ENCODE measurements at regions not wholly inside any gene's neighbourhood (a gene's known extent, or its start where the extent isn't known, plus 50 kb on each side); places are given as distances from the start of the nearest gene placed in this dataset.

DNA sequence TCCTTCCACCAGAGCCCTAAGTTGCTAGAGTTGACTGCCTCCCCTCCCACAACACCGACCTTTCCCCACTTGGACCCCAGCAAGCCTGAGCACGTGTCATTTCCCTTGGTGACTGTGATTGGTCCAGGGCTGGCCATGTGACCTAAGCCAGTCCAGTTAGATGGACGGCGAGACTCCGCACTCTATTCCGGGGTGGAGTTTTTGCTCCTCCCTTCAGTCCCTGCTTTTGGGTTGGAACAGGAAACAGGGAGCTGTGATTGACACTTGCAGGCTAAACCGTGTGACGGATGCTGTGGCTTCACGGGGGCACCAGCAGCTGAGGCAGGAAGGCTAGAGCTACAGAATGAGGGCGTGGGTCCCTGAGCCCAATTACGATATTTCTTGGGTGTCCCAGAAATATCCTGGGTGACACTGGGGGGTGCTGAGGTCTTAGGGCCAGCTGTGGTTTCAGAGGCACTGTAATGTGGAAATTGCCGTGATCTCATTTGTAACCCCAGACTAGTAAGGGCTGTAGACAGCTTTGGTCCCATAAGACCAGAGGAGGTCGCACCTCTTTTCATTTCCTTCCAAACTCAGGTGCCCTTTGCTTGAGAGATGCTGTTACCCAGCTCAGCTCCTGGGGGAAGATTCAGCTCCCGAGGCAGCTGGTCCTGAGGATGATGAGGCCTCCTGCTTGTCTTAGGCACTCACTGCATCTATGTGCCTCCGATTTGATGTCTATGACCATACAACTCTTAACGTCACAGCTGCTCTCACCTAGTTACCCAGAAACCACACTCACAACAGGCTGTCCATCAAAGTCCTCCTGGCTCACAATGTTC is 102.7 kb upstream of the NPTX2 start:
- DNase-seq (ENCODE audit: low read depth): no peak

DNA sequence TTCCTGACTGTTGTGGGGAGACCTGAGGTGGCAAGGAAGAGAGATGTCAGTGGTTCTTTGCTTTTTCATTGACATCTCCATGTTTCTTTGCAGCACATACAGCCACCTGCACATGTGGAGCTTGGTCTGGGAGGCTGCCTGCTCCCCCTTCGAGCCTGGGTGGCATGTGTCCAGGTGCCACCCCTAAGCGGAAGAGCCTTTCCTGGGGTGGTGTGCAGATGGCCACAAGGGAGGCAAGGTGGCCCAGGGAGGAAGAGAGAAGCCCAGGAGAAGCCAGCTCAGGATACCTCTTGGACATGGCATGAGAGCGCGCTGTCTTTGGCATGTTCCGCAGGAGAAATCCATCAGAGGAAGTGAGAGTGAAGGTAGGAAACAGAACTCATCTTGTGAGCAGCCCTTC is 105.9 kb upstream of the NPTX2 start:
- DNase-seq (ENCODE audit: low read depth): no peak

DNA sequence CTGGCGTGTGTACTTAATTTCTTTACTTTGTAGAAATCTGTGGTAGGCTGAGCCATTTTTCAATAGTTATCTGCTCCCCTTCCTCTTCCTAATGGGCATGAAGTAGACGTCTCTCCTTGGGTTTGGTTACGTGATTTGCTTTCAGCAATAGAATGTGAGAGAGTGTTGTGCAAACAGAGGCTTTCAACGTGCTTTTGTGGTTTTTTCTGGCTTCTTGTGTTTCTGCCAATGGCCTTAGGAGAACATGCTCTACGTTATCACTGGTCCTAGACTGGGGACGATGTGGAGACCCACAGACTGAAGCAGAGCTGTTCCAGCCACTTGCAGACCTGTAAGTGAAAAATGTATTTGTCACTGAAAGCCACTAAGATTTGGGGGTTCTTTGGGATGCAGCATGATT is 107.2 kb upstream of the NPTX2 start:
- DNase-seq (ENCODE audit: low read depth): no peak

DNA sequence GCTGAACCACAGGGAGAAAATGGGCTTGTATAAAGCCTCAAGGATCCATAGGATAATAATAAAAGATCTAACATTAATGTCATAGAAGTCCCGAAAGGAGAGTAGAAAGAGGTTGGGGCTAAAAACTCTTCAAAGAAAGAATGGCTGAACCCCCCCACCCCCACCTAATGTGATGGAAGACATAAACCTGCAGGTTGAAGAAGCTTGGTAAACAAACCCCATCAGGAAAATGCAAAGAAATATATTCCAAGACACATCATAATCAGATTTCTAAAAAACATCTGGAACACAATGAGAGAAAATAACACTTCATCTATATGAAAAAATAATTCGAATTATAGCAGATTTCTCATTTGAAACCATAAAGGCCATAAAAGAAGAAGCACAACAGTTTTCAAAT is 105.6 kb upstream of the BAIAP2L1 start:
- no peak for DNase-seq (ENCODE audit: low read depth)

DNA sequence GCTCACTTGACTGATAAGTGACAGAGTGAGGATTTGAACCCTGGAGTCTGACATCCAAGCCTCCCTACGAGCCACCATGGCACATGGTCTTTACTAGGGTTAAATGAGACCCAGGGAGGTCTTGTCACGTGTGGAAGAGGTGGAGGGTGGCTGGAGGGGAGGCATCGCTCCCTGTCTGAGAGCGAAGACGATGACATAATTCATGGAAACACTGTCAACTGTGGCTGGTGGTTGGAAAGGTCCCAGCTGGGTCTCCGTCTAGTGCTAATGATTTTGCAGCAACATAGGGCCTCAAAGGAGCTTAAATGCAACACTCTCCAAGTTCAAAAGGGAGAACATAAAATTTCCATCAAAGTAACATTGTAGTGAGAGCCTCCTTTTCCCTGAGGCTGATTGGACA is 99.9 kb upstream of the BAIAP2L1 start:
- no peak for DNase-seq (ENCODE audit: low read depth)

DNA sequence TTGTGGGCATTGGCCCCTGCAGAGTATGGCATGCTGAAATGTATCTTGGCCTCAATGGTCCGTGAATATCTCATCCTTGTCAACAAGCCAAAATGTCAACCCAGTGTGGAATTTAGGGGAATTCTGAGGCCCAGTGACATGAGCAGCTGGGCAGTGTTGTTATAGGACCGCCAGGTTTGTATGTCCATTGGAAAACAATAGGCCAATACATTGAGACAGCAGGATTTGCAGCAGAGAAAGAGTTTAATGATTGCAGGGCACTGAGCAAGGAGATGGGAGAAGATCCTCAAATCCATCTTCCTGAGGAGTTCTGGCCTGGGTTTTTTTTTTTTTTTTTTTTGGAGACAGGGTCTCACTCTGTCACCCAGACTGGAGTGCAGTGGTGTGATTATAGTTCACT is 95.7 kb upstream of the BAIAP2L1 start:
- DNase-seq (ENCODE audit: low read depth): no peak

DNA sequence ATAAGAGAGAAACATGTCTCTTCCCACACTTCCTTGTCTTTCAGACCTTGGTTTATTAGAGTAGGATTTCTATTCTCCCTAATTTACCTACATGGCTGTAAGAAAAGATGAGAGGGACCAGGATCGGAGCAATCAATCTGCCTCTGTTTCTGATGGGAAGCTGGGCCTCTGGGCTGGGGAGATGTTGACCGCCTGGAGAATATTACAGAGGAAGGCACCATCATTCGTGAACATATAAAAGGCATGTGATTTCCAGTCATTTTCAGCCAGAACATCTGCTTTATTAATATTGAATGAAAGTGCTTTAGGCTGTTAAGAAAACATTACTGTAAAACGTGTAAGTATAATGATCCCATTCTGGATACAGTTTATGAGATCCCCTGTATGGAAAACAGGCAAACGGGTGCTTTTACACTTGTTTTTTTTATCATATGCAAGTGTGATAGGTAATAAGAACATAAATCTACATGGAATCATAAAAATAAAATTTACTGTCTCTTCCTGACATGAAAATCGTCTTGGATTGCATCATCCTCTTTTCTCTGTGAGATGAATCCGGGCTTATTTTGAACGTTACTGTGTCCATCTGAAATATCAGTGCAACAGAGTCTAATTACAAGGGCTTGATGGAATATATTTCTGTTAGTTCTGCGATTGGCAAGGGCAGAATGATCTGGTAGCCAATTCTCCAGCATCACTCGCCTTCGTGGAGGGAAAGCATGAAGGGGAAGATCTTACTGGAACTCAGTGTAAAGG is 94.5 kb upstream of the BAIAP2L1 start:
- DNase-seq (ENCODE audit: low read depth): no peak

DNA sequence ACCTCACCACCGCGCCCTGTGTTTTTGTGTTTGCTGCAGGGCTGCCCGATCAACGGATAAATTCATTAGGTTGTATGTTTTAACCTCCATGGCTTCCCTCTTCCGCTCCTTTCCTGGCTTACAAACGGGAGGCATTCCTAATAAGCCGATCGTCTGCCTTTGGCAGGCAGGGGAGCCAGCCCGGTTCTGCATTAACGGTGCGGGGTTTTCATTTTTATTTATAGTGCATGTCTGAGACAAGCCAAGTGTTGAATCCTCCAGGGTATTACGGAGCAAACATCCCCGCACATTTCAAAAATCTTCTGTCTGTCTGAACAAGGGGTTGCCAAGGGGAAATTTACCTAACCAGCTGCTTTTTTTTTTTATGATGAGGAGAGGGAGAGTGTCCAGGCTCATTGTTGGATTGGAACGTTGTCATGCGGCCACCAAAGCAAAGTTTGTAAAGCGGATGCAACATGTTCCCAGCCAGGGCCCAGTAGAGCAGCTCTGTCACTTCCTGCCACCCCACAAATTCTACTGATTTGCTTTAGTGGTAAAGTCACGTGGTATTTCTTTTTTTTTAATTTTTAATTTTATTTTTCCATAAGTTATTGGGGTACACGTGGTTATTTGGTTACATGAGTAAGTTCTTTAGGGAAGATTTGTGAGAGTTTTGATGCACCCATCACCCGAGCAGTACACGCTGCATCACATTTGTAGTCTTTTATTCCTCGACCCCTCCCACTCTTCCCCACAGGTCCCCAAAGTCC is 92.3 kb upstream of the BAIAP2L1 start:
- DNase-seq (ENCODE audit: low read depth): no peak

DNA sequence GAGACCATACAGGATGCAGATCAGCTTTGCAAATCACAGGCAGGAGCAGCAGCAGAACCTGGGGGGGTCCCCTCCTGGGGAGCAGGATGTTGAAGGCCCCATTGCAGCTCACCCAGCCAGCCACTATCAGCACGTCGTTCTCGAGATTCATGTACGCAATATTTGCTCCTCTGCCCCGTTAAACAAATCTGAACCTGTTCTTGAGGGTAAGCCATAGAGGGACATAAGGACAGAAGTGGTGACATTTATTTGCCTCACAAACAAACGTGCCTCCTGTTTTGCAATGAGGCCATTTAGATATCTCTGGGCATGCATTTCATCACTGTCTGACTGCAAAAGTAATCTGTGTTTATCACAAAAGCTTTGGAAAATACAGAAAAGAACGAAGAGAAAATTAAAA is 87.3 kb upstream of the BAIAP2L1 start:
- no peak for DNase-seq (ENCODE audit: low read depth)

DNA sequence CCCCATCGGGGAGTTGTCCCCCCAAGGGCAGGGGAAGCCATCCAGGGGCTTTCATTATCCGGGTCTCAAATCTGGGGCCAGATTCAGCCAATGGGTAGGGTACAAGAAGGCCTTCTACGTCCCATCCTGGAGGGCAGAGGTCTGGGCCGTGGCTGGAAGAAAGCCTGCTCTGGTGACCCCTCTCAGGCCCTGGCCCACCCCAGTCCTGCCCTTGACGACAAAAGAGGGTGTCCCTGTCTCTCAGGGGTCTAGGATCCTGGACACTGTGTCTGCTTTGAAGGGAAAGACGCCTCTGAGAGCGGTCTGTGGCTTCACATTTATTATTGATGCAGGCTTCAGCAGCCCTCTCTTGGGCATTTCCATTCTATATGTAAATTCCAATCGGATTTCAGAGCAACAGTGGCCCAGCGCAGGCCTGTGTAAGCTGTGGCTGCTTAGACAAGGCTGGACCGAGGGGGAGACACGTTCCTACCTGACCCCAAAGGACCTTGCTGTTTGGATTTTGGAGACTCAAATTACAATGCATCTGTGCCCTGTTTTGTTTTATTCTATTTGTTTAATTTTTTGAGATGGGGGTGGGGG is 83.2 kb upstream of the BAIAP2L1 start:
- no peak for DNase-seq (ENCODE audit: low read depth)

DNA sequence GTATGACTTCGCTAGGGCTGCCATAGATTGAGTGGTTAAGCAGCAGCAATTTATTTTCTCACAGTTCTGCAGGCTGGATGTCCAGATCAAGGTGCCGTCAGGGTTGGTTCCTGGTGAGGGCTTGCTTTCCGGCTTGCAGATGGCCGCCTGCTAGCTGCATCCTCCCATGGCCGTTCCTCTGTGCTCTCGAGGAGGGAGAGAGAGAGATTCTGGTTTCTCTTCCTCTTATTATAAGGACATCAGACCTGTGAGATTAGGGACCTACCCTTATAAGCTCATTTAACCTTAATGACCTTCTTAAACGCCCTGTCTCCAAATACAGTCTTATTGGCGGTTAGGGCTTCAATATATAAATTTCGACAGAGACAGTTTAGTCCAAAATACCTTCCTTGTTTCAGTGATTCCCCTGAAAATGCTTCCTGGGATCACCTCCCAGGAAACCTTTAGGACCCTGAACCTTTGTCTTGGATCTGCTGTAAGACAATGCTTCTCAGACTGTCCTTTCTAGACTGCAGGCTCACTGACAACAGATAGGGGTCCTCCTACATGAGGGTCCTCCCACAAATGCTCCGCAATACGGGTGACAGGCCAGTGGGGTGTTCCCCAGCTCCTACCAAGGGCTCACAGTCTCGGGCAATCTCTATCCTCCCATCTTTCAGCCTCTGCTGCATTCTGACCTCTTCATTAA is 82.5 kb upstream of the BAIAP2L1 start:
- DNase-seq (ENCODE audit: low read depth): no peak

DNA sequence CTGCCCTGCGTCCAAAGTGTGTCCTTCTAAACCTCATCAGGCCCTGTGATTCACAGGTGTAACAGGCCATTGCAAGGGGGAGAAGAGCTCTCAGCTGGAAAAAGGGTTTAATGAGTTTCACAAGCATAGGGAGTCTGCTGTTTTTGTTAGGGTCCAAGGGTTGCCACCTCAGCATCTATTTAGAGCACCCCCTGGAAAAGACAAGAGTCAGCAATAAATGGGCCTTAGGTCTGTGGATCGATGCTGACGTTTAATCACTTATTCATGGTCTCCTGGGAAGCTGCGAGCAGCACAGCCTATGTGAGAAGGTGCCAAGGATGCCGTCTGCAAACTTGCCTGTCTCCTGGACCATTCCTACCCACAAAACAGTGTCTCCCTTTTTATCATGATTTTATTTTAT is 78.4 kb upstream of the BAIAP2L1 start:
- DNase-seq (ENCODE audit: low read depth): no peak

DNA sequence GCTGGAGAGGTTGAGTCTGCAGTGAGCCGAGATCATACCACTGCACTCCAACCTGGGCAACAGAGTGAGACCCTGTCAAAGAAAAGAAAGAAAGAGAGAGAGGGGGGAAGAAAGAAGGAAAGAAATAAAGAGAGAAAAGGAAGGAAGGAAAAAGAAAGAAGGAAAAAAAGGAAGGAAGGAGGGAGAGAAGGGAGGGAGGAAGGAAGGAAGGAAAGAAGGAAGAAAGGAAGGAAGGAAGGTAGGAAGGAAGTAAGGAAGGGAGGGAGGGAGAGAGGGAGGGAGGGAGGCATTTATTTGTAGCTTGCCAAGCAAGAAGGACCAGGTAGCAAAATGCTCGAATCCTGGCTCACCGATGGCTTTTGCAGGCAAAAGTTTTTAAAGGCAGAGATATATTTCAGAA is 74.5 kb upstream of the BAIAP2L1 start:
- no peak for DNase-seq (ENCODE audit: low read depth)

DNA sequence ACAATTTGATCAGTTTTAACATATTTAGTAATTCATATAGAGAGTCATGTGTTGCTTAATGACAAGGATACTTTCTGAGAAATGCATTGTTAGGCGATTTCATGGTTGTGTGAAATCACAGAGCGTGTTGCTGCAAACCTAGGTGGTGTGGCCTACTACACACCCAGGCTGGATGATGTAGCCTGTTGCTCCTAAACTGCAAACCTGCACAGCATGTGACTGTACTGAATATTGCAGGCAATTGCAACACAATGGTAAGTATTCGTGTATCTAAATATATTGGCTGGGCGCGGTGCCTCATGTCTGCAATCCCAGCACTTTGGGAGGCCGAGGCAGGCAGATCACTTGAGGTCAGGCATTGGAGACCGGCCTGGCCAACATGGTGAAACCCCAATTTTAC is 73.7 kb upstream of the BAIAP2L1 start:
- DNase-seq (ENCODE audit: low read depth): no peak

DNA sequence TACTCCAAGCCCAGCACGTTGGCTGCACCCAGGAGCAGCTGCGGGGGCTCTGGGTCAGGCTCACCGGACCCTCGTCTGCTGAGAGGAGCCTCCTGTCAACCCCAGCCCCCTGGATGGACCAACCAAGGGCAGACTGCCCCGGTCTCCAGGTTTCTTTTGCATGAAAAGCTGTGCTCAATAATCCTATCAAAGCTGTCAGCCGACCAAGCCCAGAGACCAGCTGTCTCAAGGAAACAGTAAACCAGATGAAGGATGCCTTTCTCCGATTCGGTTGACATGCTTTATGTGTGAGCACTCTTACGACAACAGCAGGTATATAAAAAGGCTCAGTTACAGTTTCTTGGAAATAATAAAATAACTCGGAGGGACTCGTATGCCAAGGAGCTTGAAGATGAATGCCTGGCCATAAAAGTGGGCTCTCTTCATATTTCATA is 71.6 kb upstream of the BAIAP2L1 start:
- DNase-seq (ENCODE audit: low read depth): no peak

DNA sequence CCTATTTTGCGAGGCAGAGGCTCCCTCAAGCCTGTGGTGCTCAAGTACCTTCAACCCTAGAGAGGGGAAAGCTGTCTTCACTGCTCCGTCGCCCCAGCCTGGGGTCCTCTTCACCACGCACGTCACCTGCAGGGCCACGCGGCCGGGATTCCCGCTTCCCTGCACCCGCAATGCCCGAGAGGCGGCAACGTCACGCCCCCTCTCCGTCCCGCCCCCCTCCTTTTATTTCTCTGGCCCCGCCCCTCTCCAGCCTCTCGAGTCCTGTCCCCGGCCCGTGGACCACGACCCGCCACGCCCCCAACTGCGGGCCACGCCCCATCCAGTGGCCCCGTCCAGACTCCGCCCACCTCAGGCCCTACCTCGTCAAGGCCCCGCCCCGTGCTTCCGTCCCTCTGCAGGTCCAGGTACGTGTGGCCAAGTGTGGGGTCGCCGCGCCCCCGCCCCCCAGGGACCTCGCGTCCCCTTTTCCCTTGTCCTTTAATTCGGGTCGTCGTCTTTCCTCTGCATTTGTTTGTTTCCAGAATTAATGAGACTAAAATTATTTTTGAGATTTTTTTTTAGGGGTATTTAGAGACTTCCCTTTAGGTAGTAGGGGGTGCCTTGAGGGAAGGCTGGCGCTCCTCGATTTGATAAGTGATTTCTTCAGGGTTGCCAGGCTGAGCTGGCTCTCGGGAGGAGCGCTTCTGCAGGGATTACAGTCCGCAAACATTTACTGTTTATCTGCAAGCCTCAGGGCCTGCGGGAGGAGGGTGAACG is 69.8 kb upstream of the BAIAP2L1 start:
- no peak for DNase-seq (ENCODE audit: low read depth)

DNA sequence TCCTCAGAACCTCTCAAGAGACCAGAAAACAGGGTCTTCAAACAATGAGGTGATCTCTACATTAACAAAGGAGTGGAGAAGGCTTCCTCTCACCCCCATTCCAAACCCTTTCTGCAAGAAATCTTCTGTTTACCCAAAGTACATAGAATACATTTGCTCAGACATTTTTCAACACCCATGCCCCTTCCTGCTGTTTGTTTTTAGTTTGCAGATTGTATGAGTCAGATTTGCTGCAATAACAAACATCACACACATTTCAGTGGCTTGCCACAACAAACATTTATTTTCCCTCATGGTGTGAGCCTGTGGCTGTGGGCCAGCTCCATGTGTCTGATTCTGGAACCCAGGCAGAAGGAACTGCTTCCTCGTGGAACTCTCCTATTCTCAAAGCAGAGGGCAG is 68.2 kb upstream of the BAIAP2L1 start:
- no peak for DNase-seq (ENCODE audit: low read depth)

DNA sequence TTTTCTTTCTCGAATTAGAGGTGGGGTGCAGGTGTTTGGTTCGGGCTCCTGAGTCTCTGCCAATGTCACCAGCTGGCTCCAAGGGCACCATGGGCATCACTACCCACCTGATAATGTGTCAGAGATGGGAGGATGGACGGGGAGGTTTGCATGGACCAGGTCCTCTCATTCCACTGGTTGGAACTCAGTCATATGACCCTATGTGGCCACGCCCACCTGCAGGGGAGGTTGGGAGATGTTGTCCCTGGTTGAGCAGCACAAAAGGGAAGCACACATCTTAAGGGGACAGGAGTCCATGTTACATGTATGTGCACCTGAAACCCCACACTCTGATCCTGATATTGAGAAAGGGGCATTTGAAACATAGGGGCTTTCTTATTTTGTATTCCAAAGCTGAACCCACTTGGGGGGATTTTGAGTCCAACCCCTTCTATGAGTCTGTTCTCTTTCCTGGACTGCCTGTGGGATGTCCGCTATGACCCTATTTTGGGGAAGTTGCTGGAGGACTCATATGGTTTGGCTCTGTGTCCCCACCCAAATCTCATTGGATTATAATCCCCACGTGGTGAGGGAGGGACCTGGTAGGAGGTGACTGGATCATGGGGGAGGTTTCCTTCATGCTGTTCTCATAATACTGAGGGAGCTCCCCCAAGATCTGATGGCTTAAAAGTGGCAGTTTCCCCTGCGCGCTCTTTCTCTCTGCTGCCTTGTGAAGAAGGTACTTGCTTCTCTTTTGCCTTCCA is 66.9 kb upstream of the BAIAP2L1 start:
- DNase-seq (ENCODE audit: low read depth): peak; percentile 25

DNA sequence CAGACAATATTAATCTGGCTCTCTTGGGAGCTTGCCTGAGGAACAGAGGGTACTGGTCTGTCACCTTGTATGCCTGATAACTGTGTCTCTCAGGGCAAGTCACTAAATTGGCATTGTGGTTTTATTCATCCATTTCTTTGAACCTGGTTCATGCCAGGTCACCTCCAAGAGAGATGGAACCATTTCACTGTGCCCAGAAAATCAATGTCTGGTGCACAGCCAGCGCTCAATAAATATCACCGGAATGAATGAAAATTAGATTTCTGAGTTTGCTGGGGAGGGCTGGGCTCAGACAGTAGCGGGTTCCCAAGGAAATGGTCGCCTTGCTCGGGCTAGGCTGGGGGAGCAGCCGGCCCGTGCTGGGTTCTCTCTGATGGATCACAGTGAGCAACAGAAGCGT is 64.1 kb upstream of the BAIAP2L1 start:
- DNase-seq (ENCODE audit: low read depth): no peak

DNA sequence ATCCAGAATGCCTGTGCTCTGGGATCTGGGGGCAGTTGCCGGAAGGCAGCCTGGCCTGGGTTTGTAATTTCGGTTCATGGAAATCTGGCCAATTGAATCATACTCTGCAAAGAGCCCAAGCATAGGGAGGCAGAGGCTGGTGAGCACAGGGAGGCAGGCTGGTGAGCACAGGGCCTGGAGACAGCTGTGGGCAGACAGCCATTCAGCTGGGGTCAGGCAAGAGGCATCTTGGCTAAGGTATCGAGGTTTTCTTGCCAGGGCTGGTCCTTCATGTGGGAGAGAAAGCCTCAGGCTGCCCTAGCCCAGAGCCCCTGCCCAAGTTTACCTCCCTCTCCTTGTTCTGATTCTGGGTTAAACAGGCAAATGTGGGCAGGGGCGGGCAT is 63.7 kb upstream of the BAIAP2L1 start:
- DNase-seq (ENCODE audit: low read depth): no peak
